Left ventricle myocardium inferior (tissue), 1 donor: ENCODE measurements at regions not wholly inside any gene's neighbourhood (a gene's known extent, or its start where the extent isn't known, plus 50 kb on each side); places are given as distances from the start of the nearest gene placed in this dataset.
A peak's percentile ranks its signal among the peaks of the same experiment; 100 is the strongest.

Source experiments
- DNase-seq: peaks from one replicate; pipeline ENCODE4 v3.0.0-alpha.2; 2020
- H3K27ac ChIP-seq: fragments of 200-600 bp; replicated peaks from 2 replicates; pipeline ENCODE4 v1.8.0; 2021
- H3K27me3 ChIP-seq: fragments of 200-600 bp; 2 replicates; pipeline ENCODE4 v1.8.0; 2021; ENCODE audit warnings: low read depth
- H3K36me3 ChIP-seq: fragments of 200-600 bp; 2 replicates; pipeline ENCODE4 v1.8.0; 2021
- H3K4me1 ChIP-seq: fragments of 200-600 bp; 2 replicates; pipeline ENCODE4 v1.8.0; 2021
- H3K4me3 ChIP-seq: fragments of 200-600 bp; 2 replicates; pipeline ENCODE4 v1.8.0; 2021; ENCODE audit warnings: mild to moderate bottlenecking, moderate library complexity
- H3K9me3 ChIP-seq: fragments of 200-600 bp; replicated peaks from 2 replicates; pipeline ENCODE4 v1.8.0; 2021
- intact Hi-C: fragments of 100-400 bp; cut with micrococcal nuclease; formaldehyde crosslinking; loops from one replicate; pipeline ENCODE4 v1.11.0; 2022
- TF ChIP-seq, protein P1 (sequence below): fragments of 200-600 bp; IDR thresholded peaks from 2 replicates; pipeline ENCODE4 v1.8.0; 2021; ENCODE audit warnings: antibody characterized with exemption, mild to moderate bottlenecking, borderline replicate concordance
- donor health status: DM: no; HTN: yes; CAD: no; lungs with severe emphysema.

DNA sequence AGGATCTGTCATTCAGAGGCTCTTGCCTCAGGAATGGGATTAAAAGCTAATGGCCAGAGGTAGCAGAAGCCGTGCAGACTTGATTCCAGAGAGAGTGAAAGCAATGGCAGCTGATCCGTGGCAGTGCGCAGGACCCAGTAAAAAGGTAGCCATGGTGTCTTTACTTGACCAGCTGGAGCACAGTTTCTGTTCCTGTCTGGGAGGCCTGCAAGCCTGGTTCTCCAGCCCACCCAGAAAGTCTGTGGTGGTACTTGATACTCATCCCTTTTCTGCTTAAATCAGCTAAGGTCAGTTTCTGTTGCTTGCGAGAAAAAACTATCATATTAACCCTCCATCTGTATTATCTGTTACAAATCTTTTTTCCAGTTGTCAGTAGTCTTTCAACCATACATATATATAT lies 86.7 kb downstream of the RPS6KA4 start:
- Histone ChIP-seq H3K9me3 (no peaks in the 10 kb centered on the region), H3K27ac (no peak overlapping the region), H3K36me3 (no peaks in the 10 kb centered on the region), H3K4me1 (peaks cover 18% of the 10 kb centered on the region), H3K27me3 (peaks cover 73% of the 10 kb centered on the region), H3K4me3 (no peak overlapping the region)
- TF ChIP-seq, protein P1, sequence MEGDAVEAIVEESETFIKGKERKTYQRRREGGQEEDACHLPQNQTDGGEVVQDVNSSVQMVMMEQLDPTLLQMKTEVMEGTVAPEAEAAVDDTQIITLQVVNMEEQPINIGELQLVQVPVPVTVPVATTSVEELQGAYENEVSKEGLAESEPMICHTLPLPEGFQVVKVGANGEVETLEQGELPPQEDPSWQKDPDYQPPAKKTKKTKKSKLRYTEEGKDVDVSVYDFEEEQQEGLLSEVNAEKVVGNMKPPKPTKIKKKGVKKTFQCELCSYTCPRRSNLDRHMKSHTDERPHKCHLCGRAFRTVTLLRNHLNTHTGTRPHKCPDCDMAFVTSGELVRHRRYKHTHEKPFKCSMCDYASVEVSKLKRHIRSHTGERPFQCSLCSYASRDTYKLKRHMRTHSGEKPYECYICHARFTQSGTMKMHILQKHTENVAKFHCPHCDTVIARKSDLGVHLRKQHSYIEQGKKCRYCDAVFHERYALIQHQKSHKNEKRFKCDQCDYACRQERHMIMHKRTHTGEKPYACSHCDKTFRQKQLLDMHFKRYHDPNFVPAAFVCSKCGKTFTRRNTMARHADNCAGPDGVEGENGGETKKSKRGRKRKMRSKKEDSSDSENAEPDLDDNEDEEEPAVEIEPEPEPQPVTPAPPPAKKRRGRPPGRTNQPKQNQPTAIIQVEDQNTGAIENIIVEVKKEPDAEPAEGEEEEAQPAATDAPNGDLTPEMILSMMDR: no peak
- no peak for DNase-seq
- intact Hi-C loops: no loop called here

DNA sequence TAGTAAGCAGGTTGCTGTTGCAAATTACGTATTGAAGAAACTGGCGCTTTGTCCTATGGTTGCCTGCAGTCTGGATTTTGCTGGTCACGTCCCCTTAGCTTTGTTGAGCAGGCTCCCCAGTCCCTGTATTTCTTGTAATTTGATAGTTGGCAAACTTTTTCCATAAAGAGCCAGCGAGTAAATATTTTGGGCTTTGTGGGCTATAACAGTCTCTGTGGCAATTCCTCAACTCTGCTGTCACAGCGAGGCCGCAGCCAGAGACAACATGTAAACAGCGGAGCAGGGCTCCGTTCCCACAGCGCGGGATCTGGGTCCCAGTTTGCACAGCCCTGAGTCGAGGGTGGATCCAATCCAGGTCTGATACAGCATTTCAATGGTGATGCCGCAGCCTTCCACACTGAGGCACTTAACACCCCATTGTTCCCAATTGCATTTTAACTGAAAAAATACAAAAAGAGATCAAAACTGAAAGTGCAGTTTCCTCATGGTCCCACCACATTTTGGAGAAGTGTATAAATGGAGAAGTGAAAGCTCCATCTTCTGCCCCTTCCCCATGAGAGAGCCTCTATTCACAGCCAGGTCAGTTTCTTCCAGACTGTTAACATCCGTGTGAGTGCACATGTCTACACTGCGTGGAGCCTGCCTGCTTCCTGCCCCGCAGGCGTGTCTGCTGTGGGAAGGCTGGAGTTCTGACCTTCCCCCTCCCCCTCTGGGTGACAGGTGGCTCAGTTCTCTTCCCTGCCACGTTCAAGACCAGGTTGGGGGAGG lies 89.1 kb downstream of the RPS6KA4 start:
- Histone ChIP-seq H3K36me3 (no peaks in the 10 kb centered on the region), H3K4me1 (peaks cover 18% of the 10 kb centered on the region), H3K4me3 (peak overlapping the region; percentile 57), H3K27ac (peak overlapping the region; percentile 45), H3K9me3 (no peaks in the 10 kb centered on the region), H3K27me3 (peaks cover 62% of the 10 kb centered on the region)
- intact Hi-C loops: no loop called here
- peak; percentile 22 for DNase-seq
- TF ChIP-seq, protein P1: no peak

DNA sequence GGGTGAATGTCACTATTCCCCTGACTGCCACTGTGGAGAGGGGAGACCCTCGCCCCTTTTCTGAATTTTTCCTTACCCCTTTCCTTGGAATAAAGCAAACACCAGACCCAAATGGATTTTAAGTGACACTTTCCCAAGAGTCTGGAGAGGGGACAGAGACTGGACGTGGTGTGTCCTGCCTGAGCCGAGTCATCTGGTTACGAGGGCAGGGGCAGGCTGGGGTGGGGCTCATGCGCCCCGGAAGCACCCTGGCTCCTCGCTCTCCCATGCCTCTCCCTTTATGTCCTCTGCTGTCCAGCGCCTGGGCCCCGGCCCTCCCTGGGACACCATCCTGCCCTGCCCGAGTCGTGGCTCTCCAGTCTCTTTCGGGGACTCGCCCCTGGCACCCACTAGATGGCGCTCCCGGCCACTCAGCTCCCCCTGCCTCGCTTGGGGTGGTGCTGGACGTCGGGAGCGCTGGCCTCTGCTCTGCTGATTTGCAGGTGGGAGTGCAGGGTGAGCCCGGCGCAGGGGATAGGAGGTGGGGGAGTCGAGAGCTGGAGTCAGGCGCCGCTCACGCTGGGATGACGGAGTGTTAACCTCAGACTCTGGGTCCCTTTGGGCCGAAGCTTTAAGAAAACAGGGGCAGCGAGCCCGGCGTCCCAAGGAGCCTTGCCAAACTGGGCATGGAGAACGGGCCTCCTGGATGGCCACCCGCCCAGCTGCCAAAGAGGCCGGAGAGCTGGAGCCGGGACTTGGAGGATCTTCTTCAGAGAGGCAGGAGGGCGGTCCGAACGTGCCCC lies 89.8 kb downstream of the RPS6KA4 start:
- Histone ChIP-seq H3K36me3 (no peaks in the 10 kb centered on the region), H3K4me3 (peak overlapping the region; percentile 57), H3K27ac (peak overlapping the region; percentile 45), H3K27me3 (peaks cover 54% of the 10 kb centered on the region), H3K4me1 (peaks cover 18% of the 10 kb centered on the region), H3K9me3 (peaks cover 5% of the 10 kb centered on the region)
- intact Hi-C loops: no loop called here
- TF ChIP-seq, protein P1: peak; percentile 85
- DNase-seq: peak; percentile 81

DNA sequence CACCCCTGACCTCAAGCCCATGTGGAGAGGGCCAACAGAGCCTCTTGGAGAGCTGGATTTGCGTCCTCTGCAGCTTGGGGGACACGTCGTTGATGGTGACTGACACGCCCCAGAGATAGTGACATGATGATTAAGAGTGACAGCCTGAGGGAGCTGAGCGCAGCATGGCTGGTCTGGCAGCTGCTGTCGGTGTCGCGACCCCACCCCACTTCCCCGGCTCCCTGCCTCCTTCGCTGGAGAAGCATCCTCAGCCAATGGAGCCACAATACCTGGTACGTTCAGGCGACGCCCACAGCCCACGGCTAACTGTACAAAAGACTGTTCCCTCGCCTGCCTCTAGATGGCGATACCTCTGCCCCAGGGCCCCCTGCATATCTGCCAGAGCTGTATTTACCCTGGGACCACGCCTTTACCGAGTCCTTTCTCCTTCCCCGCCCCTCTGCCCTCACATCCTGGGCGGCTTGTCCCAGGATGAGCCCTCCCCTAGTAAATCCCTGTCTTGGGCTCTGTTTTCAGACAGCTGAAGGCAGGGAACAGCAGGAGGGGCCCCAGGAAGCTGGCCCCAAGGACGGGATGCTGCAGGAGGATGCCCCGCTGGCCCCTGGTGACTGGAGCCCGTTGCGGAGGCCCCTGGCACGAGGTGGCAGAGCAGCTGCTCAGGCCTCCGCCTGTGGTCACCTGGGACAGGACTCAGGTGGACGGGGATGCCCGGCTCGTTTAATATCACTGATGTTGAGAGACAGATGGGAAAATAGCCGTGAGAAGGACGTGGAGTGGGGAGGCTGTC lies 90.6 kb downstream of the RPS6KA4 start:
- H3K9me3 ChIP-seq: peaks cover 5% of the 10 kb centered on the region
- peak; percentile 36 for DNase-seq
- TF ChIP-seq, protein P1: peak; percentile 86
- H3K36me3 ChIP-seq: no peaks in the 10 kb centered on the region
- peaks cover 54% of the 10 kb centered on the region for H3K27me3 ChIP-seq
- H3K4me1 ChIP-seq: peaks cover 18% of the 10 kb centered on the region
- H3K27ac ChIP-seq: no peak overlapping the region
- intact Hi-C loops: no loop called here
- H3K4me3 ChIP-seq: peak overlapping the region; percentile 57

DNA sequence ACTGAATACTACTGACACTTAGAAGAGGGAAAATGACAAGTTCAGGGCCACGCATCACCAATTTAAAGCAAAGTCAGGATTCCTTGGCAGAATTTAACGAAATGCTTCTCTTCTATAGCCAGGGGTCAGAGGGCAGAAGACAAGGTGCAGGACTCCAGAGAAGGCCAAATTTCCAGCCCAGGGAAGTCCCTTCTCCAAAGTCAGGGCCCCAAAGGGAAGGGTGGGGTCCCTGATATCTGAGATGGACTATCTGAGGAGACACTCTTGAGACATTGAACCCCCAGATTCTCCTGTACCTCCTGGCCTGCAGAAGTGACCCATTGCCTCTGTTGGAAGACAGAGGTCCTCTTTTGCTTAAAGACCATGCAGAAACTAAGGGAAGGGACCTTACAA lies 91.2 kb downstream of the RPS6KA4 start:
- peaks cover 51% of the 10 kb centered on the region for H3K27me3 ChIP-seq
- peaks cover 18% of the 10 kb centered on the region for H3K4me1 ChIP-seq
- intact Hi-C loops: no loop called here
- no peak overlapping the region for H3K27ac ChIP-seq
- peaks cover 5% of the 10 kb centered on the region for H3K9me3 ChIP-seq
- DNase-seq: no peak
- no peaks in the 10 kb centered on the region for H3K36me3 ChIP-seq
- TF ChIP-seq, protein P1: no peak
- H3K4me3 ChIP-seq: no peak overlapping the region
